ENCODE measurements at regions not wholly inside any gene's neighbourhood (a gene's known extent, or its start where the extent isn't known, plus 50 kb on each side); places are given as distances from the start of the nearest gene placed in this dataset.

- TF ChIP-seq USF2 (IDR thresholded peaks at IDR 0.05; ENCODE audit: low read length) = no peak
- TF ChIP-seq POLR2AphosphoS5 (IDR thresholded peaks at IDR 0.05; ENCODE audit: low read depth, low read length) = no peak
- no peak for TF ChIP-seq CTCF (IDR thresholded peaks at IDR 0.05; ENCODE audit: control extremely low read depth in 1 of 3, insufficient read depth in 1 of 3, low read depth in 1 of 3, low read length in 3 of 3)
- TF ChIP-seq SP2 (IDR thresholded peaks at IDR 0.05; ENCODE audit: low read length) = no peak
- no peak for TF ChIP-seq SIRT6 (IDR thresholded peaks at IDR 0.05; ENCODE audit: low read length)
- no peak for TF ChIP-seq SIN3A (conservative IDR thresholded peaks at IDR 0.05 in 1 of 2, IDR thresholded peaks at IDR 0.05 in 1 of 2; ENCODE audit: low read depth in 1 of 2, low read length in 2 of 2)
- TF ChIP-seq POLR2A (IDR thresholded peaks at IDR 0.05; ENCODE audit: control extremely low read depth in 1 of 2, low read depth in 2 of 2, low read length in 2 of 2) = no peak
- no peak for TF ChIP-seq CHD7 (IDR thresholded peaks at IDR 0.05; ENCODE audit: insufficient replicate concordance, low read length)
Measured at GRCh38 chr6:169885131-169885530, 133.7 kb downstream of the ERMARD start.

Measured in H1 (cell line).